Type B pancreatic cell (in vitro differentiated cells): ENCODE measurements at regions not wholly inside any gene's neighbourhood (a gene's known extent, or its start where the extent isn't known, plus 50 kb on each side); places are given as distances from the start of the nearest gene placed in this dataset.

Source experiments
- DNase-seq: peaks from one replicate; pipeline ENCODE4 v3.0.0; 2021; ENCODE audit warnings: mixed read lengths; ENCODE audit not compliant: unreplicated experiment; ENCODE audit errors: extremely low spot score
- H3K27ac Mint-ChIP-seq: 2 replicates; pipeline ENCODE4 v1.8.0; 2021; ENCODE audit warnings: mild to moderate bottlenecking, mixed read lengths
- H3K27me3 Mint-ChIP-seq: 2 replicates; pipeline ENCODE4 v1.8.0; 2021; ENCODE audit warnings: mixed read lengths
- H3K36me3 Mint-ChIP-seq: 2 replicates; pipeline ENCODE4 v1.8.0; 2021; ENCODE audit warnings: mixed read lengths
- H3K4me1 Mint-ChIP-seq: one replicate; pipeline ENCODE4 v1.8.0; 2021; ENCODE audit warnings: mixed read lengths; ENCODE audit not compliant: unreplicated experiment
- H3K4me3 Mint-ChIP-seq: 2 replicates; pipeline ENCODE4 v1.8.0; 2021; ENCODE audit warnings: mild to moderate bottlenecking, mixed read lengths
- H3K9me3 Mint-ChIP-seq: 2 replicates; pipeline ENCODE4 v1.8.0; 2021; ENCODE audit warnings: mixed read lengths
- CTCF ChIP-seq: fragments of 200-600 bp; sonication (generic); conservative IDR thresholded peaks from 2 replicates; pipeline ENCODE4 v1.5.0; 2021; ENCODE audit warnings: antibody characterized with exemption, mild to moderate bottlenecking

- no peak for DNase-seq
- no peaks in the 10 kb centered on the region for H3K9me3 Mint-ChIP-seq
- TF ChIP-seq CTCF, result no peak
- peaks cover 12% of the 10 kb centered on the region for H3K4me1 Mint-ChIP-seq
- peaks cover 37% of the 10 kb centered on the region for H3K27me3 Mint-ChIP-seq
- H3K27ac Mint-ChIP-seq, result peak overlapping the region; percentile 8
- H3K36me3 Mint-ChIP-seq, result no peaks in the 10 kb centered on the region
- peak overlapping the region; percentile 24 for H3K4me3 Mint-ChIP-seq
Measured at GRCh38 chr5:135112008-135112725, 78.1 kb upstream of the PITX1 start.

GRCh38 chr5:135110785-135111596, 77.0 kb upstream of the PITX1 start:
- Mint-ChIP-seq H3K27me3 (peaks cover 44% of the 10 kb centered on the region), H3K4me1 (peaks cover 12% of the 10 kb centered on the region)
- no peak for TF ChIP-seq CTCF

GRCh38 chr5:135108992-135109391, 75.0 kb upstream of the PITX1 start:
- peaks cover 40% of the 10 kb centered on the region for H3K27me3 Mint-ChIP-seq
- DNase-seq, result no peak
- peaks cover 5% of the 10 kb centered on the region for H3K9me3 Mint-ChIP-seq
- TF ChIP-seq CTCF, result no peak
- H3K27ac Mint-ChIP-seq, result no peak overlapping the region
- no peaks in the 10 kb centered on the region for H3K36me3 Mint-ChIP-seq
- peaks cover 11% of the 10 kb centered on the region for H3K4me1 Mint-ChIP-seq
- H3K4me3 Mint-ChIP-seq, result no peak overlapping the region

More at GRCh38 chr5:135110785-135111596, 77.0 kb upstream of the PITX1 start:
- Mint-ChIP-seq H3K27ac (no peak overlapping the region), H3K36me3 (no peaks in the 10 kb centered on the region), H3K4me3 (no peak overlapping the region), H3K9me3 (peaks cover under 1% of the 10 kb centered on the region)
- no peak for DNase-seq

GRCh38 chr5:135108569-135108968, 74.5 kb upstream of the PITX1 start:
- peaks cover 7% of the 10 kb centered on the region for H3K4me1 Mint-ChIP-seq
- H3K27ac Mint-ChIP-seq, result no peak overlapping the region
- peaks cover 5% of the 10 kb centered on the region for H3K9me3 Mint-ChIP-seq
- H3K36me3 Mint-ChIP-seq, result no peaks in the 10 kb centered on the region
- H3K27me3 Mint-ChIP-seq, result peaks cover 37% of the 10 kb centered on the region
- no peak for TF ChIP-seq CTCF
- no peak overlapping the region for H3K4me3 Mint-ChIP-seq
- no peak for DNase-seq

GRCh38 chr5:135107986-135108385, 74.0 kb upstream of the PITX1 start:
- no peak for TF ChIP-seq CTCF
- H3K4me1 Mint-ChIP-seq, result peaks cover 7% of the 10 kb centered on the region
- H3K27me3 Mint-ChIP-seq, result peaks cover 37% of the 10 kb centered on the region

More at GRCh38 chr5:135107986-135108385, 74.0 kb upstream of the PITX1 start:
- no peak overlapping the region for H3K4me3 Mint-ChIP-seq
- no peaks in the 10 kb centered on the region for H3K36me3 Mint-ChIP-seq
- H3K9me3 Mint-ChIP-seq, result peaks cover 5% of the 10 kb centered on the region
- H3K27ac Mint-ChIP-seq, result no peak overlapping the region
- DNase-seq, result no peak
